Brain microvascular endothelial cell (primary cell): ENCODE measurements at regions not wholly inside any gene's neighbourhood (a gene's known extent, or its start where the extent isn't known, plus 50 kb on each side); places are given as distances from the start of the nearest gene placed in this dataset.

ENCODE experiments used
- DNase-seq: peaks from one replicate; pipeline ENCODE4 v3.0.0-alpha.2; 2020
- H3K27ac ChIP-seq: fragments of 250-450 bp; sonication (Bioruptor Pico); 2 replicates; pipeline ENCODE4 v1.5.1; 2020; ENCODE audit warnings: mild to moderate bottlenecking, moderate library complexity
- H3K27me3 ChIP-seq: fragments of 250-450 bp; sonication (Bioruptor Pico); replicated peaks from 2 replicates; pipeline ENCODE4 v1.5.1; 2020; ENCODE audit warnings: mild to moderate bottlenecking
- H3K36me3 ChIP-seq: fragments of 250-450 bp; sonication (Bioruptor Pico); replicated peaks from 2 replicates; pipeline ENCODE4 v1.5.1; 2020; ENCODE audit warnings: mild to moderate bottlenecking
- H3K4me3 ChIP-seq: 2 replicates; pipeline ENCODE4 v1.5.1; 2011; ENCODE audit warnings: low read depth, mild to moderate bottlenecking, control low read depth, low read length, moderate library complexity
- in situ Hi-C: cut with HindIII; loops from 2 replicates; pipeline ENCODE4 v1.10.0; 2017; ENCODE audit warnings: low sequenced_read_pairs, low pct_ligation_motif_present
- TF ChIP-seq, protein P1 (sequence below): IDR thresholded peaks from 2 replicates; pipeline ENCODE4 v1.5.1; 2011; ENCODE audit warnings: low read depth, mild to moderate bottlenecking, moderate library complexity, low read length, control low read depth, inconsistent platforms; ENCODE audit errors: missing control alignments

DNA sequence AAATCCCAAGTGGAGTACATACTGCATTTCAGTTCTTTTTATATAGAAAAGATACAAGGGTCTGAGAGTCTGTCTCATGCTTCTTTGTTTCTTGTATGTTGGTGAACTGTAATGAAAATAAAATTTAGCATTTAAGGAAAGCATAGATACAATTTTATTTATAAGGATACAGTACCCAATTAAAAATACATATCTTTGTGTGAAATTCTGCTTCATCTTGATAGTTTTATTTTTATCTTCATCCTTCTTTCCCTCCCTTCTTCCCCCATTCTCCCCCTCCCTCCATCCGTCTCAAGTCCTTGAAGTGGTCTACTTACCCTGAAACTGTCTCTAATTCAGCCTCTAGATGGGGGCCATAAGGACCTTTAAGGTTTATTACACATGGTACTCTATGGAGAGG lies 359.8 kb downstream of the CDH7 start:
- no peaks in the 10 kb centered on the region for H3K36me3 ChIP-seq
- TF ChIP-seq, protein P1, sequence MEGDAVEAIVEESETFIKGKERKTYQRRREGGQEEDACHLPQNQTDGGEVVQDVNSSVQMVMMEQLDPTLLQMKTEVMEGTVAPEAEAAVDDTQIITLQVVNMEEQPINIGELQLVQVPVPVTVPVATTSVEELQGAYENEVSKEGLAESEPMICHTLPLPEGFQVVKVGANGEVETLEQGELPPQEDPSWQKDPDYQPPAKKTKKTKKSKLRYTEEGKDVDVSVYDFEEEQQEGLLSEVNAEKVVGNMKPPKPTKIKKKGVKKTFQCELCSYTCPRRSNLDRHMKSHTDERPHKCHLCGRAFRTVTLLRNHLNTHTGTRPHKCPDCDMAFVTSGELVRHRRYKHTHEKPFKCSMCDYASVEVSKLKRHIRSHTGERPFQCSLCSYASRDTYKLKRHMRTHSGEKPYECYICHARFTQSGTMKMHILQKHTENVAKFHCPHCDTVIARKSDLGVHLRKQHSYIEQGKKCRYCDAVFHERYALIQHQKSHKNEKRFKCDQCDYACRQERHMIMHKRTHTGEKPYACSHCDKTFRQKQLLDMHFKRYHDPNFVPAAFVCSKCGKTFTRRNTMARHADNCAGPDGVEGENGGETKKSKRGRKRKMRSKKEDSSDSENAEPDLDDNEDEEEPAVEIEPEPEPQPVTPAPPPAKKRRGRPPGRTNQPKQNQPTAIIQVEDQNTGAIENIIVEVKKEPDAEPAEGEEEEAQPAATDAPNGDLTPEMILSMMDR = no peak
- in situ Hi-C loops = no loop called here

DNA sequence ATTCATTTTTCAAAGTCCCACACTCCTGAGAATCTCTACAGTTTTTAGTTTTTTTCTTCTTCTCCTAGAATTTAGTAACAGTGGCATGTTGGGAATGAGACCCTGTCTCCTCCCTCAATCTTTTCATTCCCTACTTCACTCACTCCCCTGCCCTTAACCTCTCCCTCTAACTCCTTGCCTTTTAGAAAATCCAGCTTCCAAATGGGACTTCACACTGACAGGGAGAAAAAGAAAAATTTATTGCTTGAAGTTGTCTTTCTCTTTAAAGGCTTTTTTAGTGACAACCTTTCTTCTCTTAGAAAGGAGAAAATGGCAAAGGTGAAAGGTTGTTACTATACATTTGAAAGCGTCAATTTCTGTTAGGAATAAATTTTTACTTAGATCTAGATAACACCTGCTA lies 359.2 kb downstream of the CDH7 start:
- Histone ChIP-seq H3K27ac (no peak overlapping the region), H3K27me3 (no peaks in the 10 kb centered on the region), H3K4me3 (no peak overlapping the region), H3K36me3 (no peaks in the 10 kb centered on the region)
- DNase-seq = no peak
- TF ChIP-seq, protein P1 = no peak
- in situ Hi-C loops = no loop called here

More for the DNA sequence above, 359.8 kb downstream of the CDH7 start:
- H3K4me3 ChIP-seq = no peak overlapping the region
- DNase-seq = no peak
- no peaks in the 10 kb centered on the region for H3K27me3 ChIP-seq
- no peak overlapping the region for H3K27ac ChIP-seq

DNA sequence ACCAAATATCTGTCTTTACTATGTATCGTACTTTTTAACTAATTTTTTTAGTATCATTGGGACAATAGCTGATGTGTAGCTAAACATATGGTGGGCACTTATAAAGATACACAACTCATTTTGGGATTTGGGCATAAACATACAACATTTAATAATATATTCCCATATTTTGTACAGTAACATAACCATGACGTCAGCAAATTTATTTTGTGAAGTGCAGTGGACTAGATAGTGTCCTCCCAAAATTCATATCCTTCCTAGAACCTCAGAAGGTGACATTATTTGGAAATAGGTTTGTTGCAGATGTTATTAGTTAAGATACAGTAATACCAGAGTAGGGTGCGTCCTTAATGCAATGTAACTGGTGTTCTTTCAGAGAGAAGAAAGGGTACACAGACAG lies 356.7 kb downstream of the CDH7 start:
- no peak for DNase-seq
- TF ChIP-seq, protein P1 = no peak
- H3K27ac ChIP-seq = no peak overlapping the region
- no peaks in the 10 kb centered on the region for H3K27me3 ChIP-seq
- H3K36me3 ChIP-seq = no peaks in the 10 kb centered on the region
- in situ Hi-C loops = no loop called here
- H3K4me3 ChIP-seq = no peak overlapping the region

DNA sequence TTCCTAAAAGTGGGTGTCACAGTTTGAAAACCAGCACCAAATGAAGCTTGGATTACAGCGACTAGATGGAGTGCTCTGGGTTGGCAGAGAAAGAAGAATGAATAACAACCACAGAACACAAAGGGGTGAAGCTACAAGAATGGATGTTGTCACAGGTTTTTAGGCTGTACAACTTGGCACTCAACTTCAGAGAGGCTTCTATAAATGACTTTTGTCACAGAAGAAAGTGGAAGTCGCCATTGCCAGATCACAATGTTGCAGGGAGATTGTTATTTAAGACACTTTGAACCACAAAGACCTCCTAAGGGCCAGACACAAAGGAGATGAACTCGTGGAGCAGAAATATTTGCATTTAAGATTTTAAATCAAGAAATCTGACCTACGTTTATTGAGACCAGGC lies 354.2 kb downstream of the CDH7 start:
- Histone ChIP-seq H3K4me3 (no peak overlapping the region), H3K27me3 (no peaks in the 10 kb centered on the region), H3K27ac (no peak overlapping the region), H3K36me3 (no peaks in the 10 kb centered on the region)
- in situ Hi-C loops = no loop called here
- no peak for DNase-seq
- TF ChIP-seq, protein P1 = no peak

DNA sequence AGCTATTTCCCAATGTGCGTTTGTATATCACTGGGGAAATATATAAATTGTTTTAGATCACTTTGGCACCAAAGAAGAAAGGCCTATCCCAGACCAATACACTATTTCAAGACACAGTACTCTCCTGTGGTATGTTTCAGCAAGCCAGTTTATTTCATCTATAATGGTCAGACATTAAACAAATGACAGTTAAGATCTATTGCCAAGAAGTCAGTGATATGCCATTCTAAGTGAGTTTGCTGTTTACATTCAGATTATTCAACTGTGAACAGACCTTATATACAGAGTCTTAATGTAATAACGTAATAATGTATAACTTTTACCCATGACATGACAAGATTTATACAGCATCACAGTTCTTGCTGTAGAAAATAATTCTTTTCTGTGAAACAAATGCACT lies 352.7 kb downstream of the CDH7 start:
- H3K27ac ChIP-seq = no peak overlapping the region
- TF ChIP-seq, protein P1 = no peak
- no peaks in the 10 kb centered on the region for H3K27me3 ChIP-seq
- no peak for DNase-seq
- H3K4me3 ChIP-seq = no peak overlapping the region
- in situ Hi-C loops = no loop called here
- H3K36me3 ChIP-seq = no peaks in the 10 kb centered on the region

DNA sequence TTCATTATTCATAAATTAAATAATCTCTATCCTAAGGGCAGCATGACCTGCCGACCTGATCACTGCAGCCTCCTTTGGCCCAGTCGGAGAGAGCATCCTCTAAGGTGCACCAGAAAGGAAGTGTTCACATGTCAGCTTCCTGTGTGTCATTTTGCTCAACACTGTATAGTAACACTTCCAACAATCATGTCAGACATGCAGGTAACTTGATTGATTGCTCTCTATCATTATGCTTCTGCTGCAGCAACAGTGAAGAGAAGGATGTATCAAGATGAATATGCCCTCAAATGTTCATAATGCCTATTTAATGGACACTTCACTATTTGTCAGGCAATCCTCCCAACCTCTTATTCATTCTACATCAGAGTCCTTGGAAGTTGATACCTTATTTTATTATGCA lies 332.3 kb downstream of the CDH7 start:
- no peaks in the 10 kb centered on the region for H3K27me3 ChIP-seq
- TF ChIP-seq, protein P1 = no peak

More for the DNA sequence above, 332.3 kb downstream of the CDH7 start:
- DNase-seq = no peak
- in situ Hi-C loops = no loop called here
- no peak overlapping the region for H3K27ac ChIP-seq
- no peaks in the 10 kb centered on the region for H3K36me3 ChIP-seq
- H3K4me3 ChIP-seq = no peak overlapping the region
